ENCODE measurements at regions not wholly inside any gene's neighbourhood (a gene's known extent, or its start where the extent isn't known, plus 50 kb on each side); places are given as distances from the start of the nearest gene placed in this dataset.

- no peaks in the 10 kb centered on the region for H3K9me1 ChIP-seq (ENCODE audit: insufficient read depth, low read length)
- no peak overlapping the region for H3K4me2 ChIP-seq (ENCODE audit: low read depth, low read length)
- H2BK20ac ChIP-seq (ENCODE audit: low read depth, low read length) = no peak overlapping the region
- no peaks in the 10 kb centered on the region for H4K20me1 ChIP-seq (ENCODE audit: insufficient read depth, low read length)
- no peaks in the 10 kb centered on the region for H3K36me3 ChIP-seq (ENCODE audit: control insufficient read depth, insufficient read depth, low read length)
- no peak overlapping the region for H4K91ac ChIP-seq (ENCODE audit: insufficient read depth, low read depth, low read length)
- no peak overlapping the region for H3K23ac ChIP-seq (ENCODE audit: low read depth, low read length)
- ChIA-PET POLR2A (ENCODE audit: unreplicated experiment) (no interaction called here), CTCF (no interaction called here)
- H2BK120ac ChIP-seq (ENCODE audit: low read depth, low read length) = no peak overlapping the region
- in situ Hi-C loops (cut with MboI; ENCODE audit: low sequenced_read_pairs) = no loop called here
- no peak overlapping the region for H2BK5ac ChIP-seq (ENCODE audit: low read depth, low read length, poor library complexity, severe bottlenecking)
- H4K8ac ChIP-seq (ENCODE audit: low read depth in 2 of 2, low read length in 2 of 2) = no peak overlapping the region
- H2AK9ac ChIP-seq (replicated peaks; ENCODE audit: low read depth, low read length, poor library complexity) = no peak overlapping the region
- no CpG with 5 or more reads among the region's 5 CpGs for whole genome bisulfite sequencing, 2 experiments (ENCODE audit: extremely low coverage in 2 of 2, insufficient read length in 1 of 2)
- H3K14ac ChIP-seq (replicated peaks; ENCODE audit: low read depth, low read length) = no peak overlapping the region
- no peak overlapping the region for H3K27ac ChIP-seq (ENCODE audit: insufficient read depth, low read length)
- H3K9ac ChIP-seq (ENCODE audit: low read depth, low read length) = no peak overlapping the region
- TF ChIP-seq FOS (IDR thresholded peaks at IDR 0.05; ENCODE audit: low read depth, low read length) (no peak), RAD21 (IDR thresholded peaks at IDR 0.05; ENCODE audit: low read length) (no peak), SMC3 (IDR thresholded peaks at IDR 0.05; ENCODE audit: low read depth, low read length) (no peak), RCOR1 (IDR thresholded peaks at IDR 0.05; ENCODE audit: insufficient replicate concordance, low read length) (no peak), MXI1 (IDR thresholded peaks at IDR 0.05; ENCODE audit: borderline replicate concordance, low read depth, low read length) (no peak), MAFK (IDR thresholded peaks at IDR 0.05; ENCODE audit: low read depth, low read length) (no peak), POLR2A (IDR thresholded peaks at IDR 0.05; ENCODE audit: low read depth, low read length) (no peak), CHD1 (IDR thresholded peaks at IDR 0.05; ENCODE audit: low read depth, low read length) (no peak), BHLHE40 (IDR thresholded peaks at IDR 0.05; ENCODE audit: low read depth, low read length) (no peak), CEBPB (IDR thresholded peaks at IDR 0.05; ENCODE audit: low read depth, low read length) (no peak), NFE2L2 (IDR thresholded peaks at IDR 0.05; ENCODE audit: low read depth, low read length) (no peak), RFX5 (IDR thresholded peaks at IDR 0.05; ENCODE audit: low read depth, low read length) (no peak), MAZ (IDR thresholded peaks at IDR 0.05; ENCODE audit: borderline replicate concordance, low read depth, low read length) (no peak)
- TF ChIP-seq, protein P1, sequence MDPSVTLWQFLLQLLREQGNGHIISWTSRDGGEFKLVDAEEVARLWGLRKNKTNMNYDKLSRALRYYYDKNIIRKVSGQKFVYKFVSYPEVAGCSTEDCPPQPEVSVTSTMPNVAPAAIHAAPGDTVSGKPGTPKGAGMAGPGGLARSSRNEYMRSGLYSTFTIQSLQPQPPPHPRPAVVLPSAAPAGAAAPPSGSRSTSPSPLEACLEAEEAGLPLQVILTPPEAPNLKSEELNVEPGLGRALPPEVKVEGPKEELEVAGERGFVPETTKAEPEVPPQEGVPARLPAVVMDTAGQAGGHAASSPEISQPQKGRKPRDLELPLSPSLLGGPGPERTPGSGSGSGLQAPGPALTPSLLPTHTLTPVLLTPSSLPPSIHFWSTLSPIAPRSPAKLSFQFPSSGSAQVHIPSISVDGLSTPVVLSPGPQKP (IDR thresholded peaks at IDR 0.05; ENCODE audit: borderline replicate concordance, low read depth, low read length) = no peak
- TF ChIP-seq, protein P2, sequence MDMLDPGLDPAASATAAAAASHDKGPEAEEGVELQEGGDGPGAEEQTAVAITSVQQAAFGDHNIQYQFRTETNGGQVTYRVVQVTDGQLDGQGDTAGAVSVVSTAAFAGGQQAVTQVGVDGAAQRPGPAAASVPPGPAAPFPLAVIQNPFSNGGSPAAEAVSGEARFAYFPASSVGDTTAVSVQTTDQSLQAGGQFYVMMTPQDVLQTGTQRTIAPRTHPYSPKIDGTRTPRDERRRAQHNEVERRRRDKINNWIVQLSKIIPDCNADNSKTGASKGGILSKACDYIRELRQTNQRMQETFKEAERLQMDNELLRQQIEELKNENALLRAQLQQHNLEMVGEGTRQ (IDR thresholded peaks at IDR 0.05; ENCODE audit: low read depth, low read length) = no peak
- TF ChIP-seq, protein P3, sequence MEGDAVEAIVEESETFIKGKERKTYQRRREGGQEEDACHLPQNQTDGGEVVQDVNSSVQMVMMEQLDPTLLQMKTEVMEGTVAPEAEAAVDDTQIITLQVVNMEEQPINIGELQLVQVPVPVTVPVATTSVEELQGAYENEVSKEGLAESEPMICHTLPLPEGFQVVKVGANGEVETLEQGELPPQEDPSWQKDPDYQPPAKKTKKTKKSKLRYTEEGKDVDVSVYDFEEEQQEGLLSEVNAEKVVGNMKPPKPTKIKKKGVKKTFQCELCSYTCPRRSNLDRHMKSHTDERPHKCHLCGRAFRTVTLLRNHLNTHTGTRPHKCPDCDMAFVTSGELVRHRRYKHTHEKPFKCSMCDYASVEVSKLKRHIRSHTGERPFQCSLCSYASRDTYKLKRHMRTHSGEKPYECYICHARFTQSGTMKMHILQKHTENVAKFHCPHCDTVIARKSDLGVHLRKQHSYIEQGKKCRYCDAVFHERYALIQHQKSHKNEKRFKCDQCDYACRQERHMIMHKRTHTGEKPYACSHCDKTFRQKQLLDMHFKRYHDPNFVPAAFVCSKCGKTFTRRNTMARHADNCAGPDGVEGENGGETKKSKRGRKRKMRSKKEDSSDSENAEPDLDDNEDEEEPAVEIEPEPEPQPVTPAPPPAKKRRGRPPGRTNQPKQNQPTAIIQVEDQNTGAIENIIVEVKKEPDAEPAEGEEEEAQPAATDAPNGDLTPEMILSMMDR (conservative IDR thresholded peaks at IDR 0.05; ENCODE audit: low read depth, low read length) = no peak
- peaks cover 17% of the 10 kb centered on the region for H3K9me3 ChIP-seq (ENCODE audit: control insufficient read depth, insufficient read depth, low read length)
- H3K27me3 ChIP-seq (ENCODE audit: control insufficient read depth, insufficient read depth, low read length) = no peaks in the 10 kb centered on the region
- no peaks in the 10 kb centered on the region for H3K4me1 ChIP-seq (ENCODE audit: control insufficient read depth, insufficient read depth, low read length)
- dilution Hi-C loops (cut with HindIII; ENCODE audit: low sequenced_read_pairs, unreplicated experiment) = no loop called here
- H4K5ac ChIP-seq (ENCODE audit: low read depth, low read length) = no peak overlapping the region
- DNase-seq (no peak), ATAC-seq (ENCODE audit: low read depth) (no peak)
- BruUV-seq (replicated peaks) = no TSS peak
- H2AFZ ChIP-seq (replicated peaks; ENCODE audit: low read length, poor library complexity) = no peak overlapping the region
- no peak overlapping the region for H2BK15ac ChIP-seq (ENCODE audit: low read depth, low read length)
- intact Hi-C loops (cut with micrococcal nuclease) = no loop called here
- H3K4ac ChIP-seq (ENCODE audit: low read depth, low read length) = no peak overlapping the region
- H3K18ac ChIP-seq (ENCODE audit: low read depth, low read length) = no peak overlapping the region
- no peak overlapping the region for H2AK5ac ChIP-seq (ENCODE audit: low read depth, low read length)
- H3K56ac ChIP-seq (ENCODE audit: extremely low read depth, insufficient read depth, low read length) = no peak overlapping the region
- H3K79me1 ChIP-seq (ENCODE audit: low read depth in 1 of 2, low read length in 2 of 2) = no peaks in the 10 kb centered on the region
- H3K4me3 ChIP-seq (ENCODE audit: insufficient read depth, low read depth, low read length) = no peak overlapping the region
These were observed 243.1 kb upstream of the SLC35B3 start for GRCh38 chr6:8678466-8678865.
